ENCODE measurements at regions not wholly inside any gene's neighbourhood (a gene's known extent, or its start where the extent isn't known, plus 50 kb on each side); places are given as distances from the start of the nearest gene placed in this dataset.

- no peak for TF ChIP-seq POLR2A (IDR thresholded peaks at IDR 0.05; ENCODE audit: low read length)
- TF ChIP-seq GATA1 (IDR thresholded peaks at IDR 0.05; ENCODE audit: low read depth, low read length), result no peak
Measured at GRCh38 chr6:123702943-123703342, 66.2 kb upstream of the TRDN start.

Measured in erythroblast (primary cell).